DND-41 (cell line): ENCODE measurements at regions not wholly inside any gene's neighbourhood (a gene's known extent, or its start where the extent isn't known, plus 50 kb on each side); places are given as distances from the start of the nearest gene placed in this dataset.

Experiments used
- CTCF ChIP-seq: IDR thresholded peaks from 2 replicates; pipeline ENCODE4 v1.5.1; 2012; ENCODE audit warnings: borderline replicate concordance, low read length, moderate library complexity, mild to moderate bottlenecking; ENCODE audit not compliant: poor library complexity, severe bottlenecking; ENCODE audit errors: extremely low read depth
- EZH2 ChIP-seq: IDR thresholded peaks from 3 replicates; pipeline ENCODE4 v1.6.1; 2012; ENCODE audit warnings: borderline replicate concordance, low read depth, mild to moderate bottlenecking, moderate library complexity, low read length, inconsistent platforms; ENCODE audit not compliant: severe bottlenecking

- no peak for TF ChIP-seq EZH2
- no peak for TF ChIP-seq CTCF
Observed at GRCh38 chr16:65373097-65373496, 251.2 kb upstream of the CDH11 start.
